NCI-H446 treated with DMSO at 0.1 percent for 48 hours (cell line): ENCODE measurements at regions not wholly inside any gene's neighbourhood (a gene's known extent, or its start where the extent isn't known, plus 50 kb on each side); places are given as distances from the start of the nearest gene placed in this dataset.
A peak's percentile ranks its signal among the peaks of the same experiment; 100 is the strongest.

ENCODE experiments used
- DNase-seq: peaks from one replicate; lab custom pipeline; 2025; lab: John Stamatoyannopoulos, UW

DNA sequence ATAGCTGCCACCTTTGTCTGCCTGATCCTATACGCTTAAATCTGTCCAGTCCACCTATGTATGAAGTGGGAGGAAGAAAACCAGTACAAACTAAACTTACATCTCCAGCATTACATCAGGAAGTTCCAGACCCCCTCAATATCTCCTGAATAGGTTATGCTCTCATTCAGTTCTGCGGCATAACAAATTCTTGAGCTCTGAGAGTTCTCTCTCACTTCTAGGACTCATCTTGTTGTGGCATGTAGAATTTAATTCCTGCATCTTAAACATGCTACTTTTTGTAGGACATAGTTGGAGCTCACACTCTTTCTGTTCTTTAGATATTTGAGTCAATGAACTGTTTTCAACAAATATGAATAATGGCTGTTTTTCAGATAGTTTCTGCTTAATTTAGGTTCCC lies 662.5 kb downstream of the CDH11 start:
- no peak for DNase-seq

DNA sequence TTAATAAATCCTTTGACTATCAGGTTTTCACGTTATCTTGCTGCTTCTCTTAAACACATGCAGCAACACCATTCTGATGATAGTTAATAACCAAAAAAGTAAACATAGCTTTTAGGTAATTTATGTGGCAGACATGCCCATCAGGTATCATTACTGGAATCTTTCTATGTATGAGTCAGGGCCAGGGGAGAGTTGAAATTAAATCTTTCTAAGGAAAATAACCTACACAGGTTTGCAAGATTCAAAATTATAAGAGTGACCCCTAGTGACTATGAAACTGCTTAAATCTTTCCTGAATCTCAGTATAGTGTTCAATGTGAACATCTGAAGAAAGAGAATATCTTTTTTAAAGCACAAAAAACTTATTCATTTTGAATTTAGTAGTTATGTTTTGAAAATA lies 666.6 kb downstream of the CDH11 start:
- DNase-seq: no peak

DNA sequence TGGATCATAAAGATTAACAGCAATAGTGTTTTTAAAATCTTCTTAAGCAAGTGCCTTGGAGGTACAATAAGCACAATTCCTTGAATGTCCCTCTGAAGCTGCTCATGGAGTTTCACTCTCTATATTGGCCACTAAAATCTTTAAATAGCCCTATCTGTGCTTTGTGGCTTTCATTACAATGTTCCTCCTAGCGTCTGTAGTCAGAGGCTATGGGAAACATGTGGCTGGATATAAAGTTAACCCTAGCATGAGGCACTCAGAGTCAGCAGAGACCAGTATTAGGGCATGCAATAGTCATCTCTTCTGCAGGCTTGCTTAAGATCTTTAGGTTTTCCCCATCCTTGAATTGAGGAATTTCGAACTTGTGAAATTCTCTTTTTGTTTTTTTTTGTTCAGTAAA lies 668.2 kb downstream of the CDH11 start:
- no peak for DNase-seq

DNA sequence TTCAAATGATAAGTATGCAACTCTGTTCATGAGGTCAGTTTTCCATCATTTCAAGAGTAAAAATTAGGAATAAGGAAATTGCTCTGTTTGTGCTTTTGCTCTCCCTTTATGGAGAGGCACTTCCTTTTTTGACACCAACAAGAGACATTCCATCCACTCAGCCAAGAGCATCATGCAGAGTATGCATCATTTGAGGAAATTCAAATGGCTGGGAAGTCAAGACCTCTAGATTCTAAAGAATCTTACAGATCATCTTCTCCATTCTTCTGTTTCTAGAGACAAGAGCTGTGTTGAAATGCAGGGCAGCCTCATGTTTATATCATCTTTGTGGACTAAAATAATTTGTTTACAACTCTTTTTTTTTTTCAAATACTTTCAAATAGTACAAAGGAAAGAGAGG lies 669.4 kb downstream of the CDH11 start:
- no peak for DNase-seq

DNA sequence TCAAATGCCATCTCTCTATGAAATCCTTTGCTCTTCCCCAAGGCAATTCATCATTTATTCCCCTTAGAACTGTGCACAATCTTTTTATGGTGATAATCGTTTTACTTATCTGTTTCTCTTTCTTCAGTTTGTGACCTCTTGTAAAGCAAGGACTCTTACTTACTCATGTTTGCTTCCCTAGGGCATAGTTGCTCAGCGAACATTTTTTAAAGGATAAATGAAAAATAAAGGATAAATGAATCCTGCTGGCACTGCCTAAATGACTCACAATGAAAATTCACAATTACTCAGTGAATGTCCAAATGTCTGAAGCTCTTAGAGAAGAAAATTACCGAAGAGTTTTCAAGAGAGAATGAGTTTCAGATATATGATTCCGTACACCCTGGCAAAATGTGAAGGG lies 671.7 kb downstream of the CDH11 start:
- DNase-seq: no peak

DNA sequence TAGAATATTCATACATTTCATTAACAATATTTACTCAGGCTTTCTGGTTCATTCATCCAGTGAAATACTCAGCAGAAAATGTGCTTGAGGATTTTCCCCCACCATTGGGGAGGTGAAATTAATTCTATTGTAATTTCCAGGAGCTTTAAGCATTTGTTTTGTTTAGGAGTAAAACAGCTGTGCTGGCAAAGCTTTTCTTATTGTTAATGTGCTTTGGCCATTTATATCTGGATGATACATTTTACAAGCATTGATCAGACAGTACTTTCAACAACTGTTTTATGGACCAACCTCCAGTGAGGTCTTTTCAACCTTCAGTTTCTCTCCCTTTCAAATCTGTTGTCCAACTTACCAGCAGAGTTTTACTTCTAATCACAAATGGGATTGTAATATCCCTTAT lies 672.4 kb downstream of the CDH11 start:
- DNase-seq: no peak

DNA sequence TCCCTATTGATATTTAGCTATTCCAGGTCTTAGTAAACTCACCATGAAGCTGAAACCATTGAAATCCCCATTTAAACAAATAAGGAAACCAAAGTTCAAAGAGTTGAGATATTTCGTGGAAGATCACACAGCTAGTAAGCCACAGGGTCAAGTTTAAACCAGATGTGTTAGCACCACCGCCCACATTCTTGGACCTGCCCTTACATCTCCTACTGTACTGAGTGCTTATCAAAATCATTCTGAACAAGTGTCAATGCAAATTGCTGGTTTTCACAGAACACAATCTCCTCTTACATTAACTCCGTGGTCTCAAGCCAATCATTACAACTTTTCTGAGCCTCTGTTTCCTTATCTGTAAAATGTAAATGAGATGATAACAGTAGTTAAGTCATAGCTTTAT lies 676.2 kb downstream of the CDH11 start:
- DNase-seq: no peak

DNA sequence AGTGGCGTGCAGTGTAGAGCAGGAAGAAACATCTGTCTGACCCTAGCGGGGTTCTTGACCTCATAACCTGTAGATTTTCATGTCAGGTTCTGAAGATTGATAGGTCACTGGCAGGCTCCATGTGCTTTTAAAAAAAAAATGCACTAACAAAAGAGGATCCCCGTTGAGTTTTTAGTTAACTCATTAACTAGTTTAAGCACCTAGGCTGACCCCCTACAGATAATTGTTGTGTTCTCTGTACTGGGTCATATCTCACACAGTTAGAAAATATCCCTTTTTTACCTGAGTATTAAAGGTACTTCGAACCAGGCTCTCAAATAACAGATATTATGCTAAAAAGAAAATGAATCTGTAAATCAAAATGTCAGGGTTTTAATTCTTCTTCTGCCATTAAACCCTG lies 676.6 kb downstream of the CDH11 start:
- DNase-seq: no peak

DNA sequence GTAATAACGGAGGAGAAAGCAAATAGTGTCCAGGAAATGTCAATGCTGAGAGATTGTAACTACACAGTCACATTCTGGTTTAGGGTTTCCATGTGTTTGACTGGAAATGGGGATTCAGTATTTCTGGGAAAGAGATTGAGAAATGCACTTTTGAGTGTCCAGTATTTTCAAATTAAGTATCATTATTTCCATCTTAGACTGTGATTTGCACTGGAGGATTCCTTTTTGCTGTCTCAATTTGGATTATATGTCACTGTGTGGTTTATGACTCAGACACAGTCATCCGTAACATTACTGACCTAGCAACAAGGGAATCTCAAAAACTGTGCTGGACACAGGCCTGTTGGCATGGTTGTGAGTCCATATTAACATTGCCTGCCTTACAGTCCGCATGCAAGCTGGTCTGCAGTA lies 681.4 kb downstream of the CDH11 start:
- no peak for DNase-seq

DNA sequence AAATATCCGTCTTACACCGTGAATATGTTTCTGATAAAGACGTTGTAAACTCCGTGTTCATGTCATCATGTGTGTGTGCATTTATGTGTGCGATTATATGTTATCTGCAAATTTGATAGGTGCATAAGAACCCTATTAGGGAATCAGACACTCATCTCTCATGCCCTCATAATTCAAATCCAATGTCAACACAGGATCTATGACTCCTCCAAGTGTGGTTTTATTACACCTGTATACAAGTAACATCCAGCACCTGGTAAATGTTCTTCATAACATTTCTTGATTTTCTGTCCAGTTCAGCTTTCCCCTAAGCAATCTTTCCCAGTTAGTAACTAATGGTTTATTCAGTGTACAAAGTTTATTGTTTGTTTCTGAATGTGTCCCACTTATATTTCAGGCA lies 681.9 kb downstream of the CDH11 start:
- no peak for DNase-seq

DNA sequence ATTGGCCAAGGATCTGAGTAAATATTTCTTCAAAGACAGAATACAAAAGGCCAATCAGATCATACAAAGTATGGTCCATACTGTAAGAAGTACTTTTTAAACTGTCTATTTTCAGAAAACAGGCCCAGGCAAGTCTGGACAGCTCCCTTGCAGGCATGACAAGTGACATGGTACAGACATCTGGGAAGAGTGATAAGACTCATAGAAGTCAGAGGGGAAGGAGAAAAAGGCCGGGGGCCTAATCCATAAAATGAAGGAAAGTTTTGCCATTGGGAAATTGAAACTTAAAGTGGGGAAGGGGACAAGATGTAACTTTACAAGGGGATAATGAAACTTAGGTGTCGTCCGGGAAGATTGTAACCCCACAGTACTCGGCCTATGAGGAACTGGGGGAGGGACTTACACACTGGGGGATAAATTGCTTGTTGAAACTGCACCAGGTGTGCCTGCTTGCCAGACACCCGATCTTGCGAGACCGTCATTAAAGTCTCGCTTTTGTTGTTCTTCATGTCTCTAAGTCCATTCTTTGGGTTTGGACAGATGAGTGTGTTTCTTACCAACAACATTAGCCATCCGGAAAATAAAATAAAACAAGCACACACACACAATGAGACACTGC lies 684.0 kb downstream of the CDH11 start:
- DNase-seq: no peak

DNA sequence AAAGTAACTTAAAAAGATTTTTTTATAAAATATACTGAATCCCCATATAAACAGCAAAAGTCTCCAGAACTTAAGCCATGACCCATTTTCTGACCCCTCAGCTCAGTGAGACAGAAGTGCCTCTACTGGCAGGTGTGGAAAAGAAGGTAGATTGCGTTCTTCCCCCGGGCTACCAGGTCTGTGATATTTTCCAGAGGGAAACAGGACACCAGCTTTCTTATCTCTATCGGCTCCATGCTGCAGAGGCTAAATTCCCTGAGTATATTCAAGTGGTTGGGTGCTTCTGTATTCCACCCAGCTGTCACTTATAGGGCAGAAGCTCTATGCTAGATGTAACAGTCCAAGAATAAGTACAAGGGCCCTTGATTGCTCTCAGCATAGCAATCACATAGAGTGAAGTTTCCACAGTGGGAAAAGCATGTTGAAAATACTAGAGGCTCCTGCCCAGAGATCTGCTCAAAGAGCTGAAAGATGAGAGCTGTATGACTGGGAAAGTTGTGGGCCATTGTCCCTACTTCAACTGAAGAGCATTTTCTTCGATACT lies 687.3 kb downstream of the CDH11 start:
- no peak for DNase-seq

DNA sequence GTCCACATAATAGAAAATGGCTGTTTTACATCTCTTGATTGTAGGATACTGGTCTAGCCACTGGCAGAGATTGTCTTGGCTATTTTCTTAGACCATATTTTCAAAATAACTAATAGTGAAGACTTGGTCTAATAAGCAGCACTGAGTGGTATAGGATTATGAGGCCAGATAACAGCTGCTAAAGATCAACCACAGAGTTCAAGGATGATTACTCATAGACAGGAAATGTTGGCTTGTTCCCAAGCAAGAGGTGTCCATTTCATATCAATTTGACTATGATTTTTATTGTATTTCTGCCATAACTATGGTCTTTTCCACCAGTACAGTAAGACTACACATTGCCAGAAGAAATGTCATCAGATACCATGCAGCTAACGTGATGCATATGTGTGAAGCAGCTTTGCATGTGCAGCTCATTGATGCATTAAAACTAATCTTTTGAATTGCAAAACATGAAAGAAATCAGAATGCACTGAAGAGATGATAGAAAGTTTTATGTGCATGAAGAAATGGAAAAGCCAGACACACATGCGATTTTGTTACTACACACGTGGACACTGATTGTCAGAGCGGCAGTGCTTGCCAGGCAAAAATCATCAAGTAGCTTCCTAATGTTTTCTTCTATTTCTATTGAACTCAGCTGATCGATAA lies 693.3 kb downstream of the CDH11 start:
- peak; percentile 3 for DNase-seq

DNA sequence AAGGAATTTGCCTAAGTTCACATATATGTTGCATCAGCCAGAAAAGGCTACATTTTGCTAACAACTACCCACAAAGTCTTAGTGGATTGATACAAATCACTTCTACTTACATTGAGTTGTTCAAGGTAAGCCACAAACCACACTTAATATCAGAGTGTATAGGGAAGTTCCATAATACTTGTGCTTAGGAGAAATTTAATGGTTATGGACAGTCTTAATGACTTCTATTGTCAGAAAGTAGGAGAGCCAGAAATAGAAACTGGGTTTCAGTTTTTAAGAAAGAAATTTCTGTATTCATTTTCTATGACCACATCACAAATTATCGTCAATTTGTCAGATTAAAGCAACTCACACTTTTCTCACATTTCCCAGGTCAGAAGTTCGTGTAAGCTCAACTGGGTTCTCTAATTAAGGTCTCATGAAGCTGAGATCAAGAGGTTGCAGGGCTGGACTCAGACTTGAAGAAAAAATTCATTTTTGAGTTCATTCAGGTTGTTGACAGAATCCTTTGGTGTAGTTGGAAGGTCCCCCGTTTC lies 695.7 kb downstream of the CDH11 start:
- DNase-seq: no peak

DNA sequence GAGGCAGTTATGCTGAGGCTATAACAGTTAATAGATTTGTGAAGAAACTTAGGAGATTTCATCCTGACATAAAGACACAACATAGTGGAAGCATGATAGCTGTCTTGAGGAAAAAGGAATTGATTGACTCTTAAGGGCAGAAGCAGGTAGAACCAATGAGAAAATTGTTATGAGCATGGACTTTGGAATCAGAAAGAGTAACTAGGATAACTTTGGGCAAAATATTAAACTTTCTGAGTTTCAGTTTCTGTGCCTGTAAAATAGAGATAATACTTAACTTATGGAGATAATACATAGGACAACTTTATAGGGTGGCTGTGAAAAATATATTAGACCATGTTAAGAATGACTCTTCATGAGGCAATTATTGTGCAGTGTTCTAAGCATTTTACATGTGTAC lies 696.5 kb downstream of the CDH11 start:
- no peak for DNase-seq

DNA sequence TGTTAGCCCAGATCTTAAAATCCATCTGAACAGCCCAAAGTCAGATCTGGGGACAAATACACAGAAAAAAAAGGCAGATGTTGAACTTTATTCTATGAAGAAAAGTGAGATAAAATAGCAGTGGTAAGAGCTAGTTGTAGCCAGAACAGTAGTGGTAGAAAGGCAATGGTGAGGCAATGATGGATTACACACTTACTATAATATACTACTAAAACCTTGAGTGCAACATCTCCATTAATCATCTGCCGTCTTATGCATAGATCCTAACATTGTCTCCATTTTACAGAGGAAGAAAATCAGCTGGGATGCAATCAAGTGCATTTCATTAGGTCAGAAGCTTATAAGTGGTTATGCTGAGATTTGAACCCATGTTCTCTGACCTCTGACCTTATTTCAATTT lies 699.6 kb downstream of the CDH11 start:
- no peak for DNase-seq

DNA sequence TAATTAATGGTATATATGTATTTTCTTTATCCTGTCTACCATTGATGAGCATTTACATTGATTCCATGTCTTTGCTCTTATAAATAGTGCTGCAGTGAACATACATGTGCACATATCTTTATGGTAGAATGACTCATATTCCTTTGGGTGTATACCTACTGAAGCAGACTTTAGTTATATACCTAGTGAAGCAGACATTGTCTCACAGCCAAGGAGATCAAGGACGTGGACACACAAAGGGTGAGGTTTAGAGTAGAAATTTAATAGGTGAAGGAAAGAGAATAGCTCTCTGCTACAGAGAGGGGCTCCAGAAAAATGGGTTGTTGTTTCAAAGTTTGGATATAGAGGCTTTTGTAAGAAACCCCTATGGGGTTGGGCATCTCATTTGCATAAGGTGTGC lies 700.3 kb downstream of the CDH11 start:
- DNase-seq: no peak

DNA sequence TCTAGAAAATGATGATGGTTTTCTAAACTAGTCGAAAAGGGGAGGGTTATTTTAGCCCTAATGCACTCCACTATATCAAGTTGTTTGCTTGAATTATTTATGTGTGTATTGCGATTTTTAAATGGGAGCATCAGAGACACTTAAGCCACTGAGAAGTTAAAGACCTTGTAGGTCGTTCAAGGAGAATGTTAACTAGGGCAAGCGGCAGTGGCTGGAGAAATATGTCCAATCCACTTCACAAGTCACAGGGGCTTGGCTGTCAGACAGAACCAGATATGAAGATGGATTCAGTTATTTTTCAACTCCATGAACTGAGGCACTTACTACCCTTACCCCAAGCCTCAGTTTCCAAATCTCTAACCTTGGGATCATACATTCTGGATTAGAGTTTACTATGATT lies 702.0 kb downstream of the CDH11 start:
- no peak for DNase-seq

DNA sequence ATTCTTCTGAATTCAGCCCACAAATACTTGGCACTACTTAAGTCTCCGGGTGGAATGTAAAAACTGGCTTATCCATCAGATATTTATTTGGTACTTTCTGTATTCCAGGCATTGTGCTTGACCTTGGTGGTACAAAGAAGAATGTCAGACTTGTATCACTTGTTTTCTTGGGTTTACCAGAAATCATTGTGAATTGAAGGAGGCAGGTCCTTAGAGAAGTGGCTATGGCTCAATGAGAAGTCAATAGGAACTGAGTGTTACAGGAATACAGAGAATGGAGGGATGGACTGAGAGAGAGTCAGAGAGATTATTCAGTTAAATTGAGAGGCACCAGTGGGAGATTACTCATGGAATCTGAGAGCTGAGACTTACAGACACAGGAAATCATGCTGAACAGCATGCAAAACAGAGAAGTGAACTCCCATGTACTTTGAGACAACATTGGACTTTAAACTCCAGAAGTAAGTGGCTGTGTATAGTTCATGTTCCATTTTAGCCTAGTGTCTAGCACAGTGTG lies 704.1 kb downstream of the CDH11 start:
- DNase-seq: no peak

DNA sequence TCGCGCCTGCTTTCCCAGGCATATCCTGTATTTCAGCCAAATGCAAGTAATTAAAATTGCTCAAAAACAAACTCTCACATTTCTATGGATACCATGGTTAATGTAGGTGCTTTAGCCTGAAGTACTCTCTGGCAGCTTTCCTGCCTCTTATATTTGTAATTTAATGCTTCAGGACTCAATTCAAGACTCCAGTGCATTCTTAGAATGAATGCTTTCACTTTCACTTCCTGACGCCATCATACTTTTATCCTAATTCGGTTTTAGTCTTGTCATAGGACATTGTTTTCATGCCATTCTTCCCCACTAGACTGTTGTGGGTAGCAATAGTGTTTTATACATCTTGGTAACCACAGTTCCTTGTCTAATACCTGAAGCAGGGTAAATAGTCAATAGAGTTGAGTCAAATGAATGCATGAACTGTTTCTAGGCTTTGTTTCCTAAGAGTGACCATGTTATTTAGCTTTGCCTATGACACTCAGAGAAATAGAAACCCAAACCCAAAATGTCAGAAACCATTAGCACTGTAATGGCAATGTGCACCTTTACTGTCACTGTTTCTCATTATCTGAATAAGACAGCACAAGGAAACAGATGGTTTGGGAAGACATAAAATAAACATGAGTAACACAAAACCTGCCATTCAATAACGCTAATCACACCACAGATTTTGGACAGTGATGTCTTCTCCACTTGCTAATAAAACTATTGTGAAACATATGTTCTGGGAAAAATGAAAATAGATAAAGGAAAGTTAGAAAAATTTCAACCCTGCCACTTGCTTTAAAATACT lies 705.5 kb downstream of the CDH11 start:
- DNase-seq: peak; percentile 39

DNA sequence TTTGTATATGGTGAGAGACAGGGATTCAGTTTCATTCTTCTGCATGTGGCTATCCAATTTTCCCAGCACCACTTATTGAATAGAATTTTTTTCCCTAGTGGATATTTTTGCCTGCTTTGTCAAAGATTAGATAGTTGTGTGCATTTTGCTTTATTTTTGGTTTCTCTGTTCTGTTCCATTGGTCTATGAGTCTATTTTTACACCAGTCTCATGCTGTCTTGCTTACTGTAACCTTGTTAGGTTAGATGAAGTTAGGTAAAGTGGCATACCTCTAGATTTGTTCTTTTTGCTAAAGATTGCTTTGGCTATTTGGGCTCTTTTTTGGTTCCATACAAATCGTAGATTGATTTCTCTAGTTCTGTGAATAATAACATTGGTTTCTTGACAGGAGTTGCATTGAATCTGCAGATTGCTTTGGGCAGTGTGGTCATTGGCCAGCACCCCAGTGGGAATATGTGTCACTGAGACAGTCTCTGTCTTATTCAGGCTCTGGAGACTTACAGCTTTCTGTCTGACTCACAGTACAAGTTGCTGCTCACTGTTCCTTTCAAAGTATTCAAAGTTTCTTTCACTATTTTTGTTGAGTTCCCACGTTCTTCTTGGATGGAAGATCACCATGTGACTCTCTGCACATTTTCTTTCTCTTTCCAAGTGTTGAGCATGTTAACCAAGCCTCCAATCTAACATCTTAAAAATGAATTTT lies 709.1 kb downstream of the CDH11 start:
- DNase-seq: no peak

DNA sequence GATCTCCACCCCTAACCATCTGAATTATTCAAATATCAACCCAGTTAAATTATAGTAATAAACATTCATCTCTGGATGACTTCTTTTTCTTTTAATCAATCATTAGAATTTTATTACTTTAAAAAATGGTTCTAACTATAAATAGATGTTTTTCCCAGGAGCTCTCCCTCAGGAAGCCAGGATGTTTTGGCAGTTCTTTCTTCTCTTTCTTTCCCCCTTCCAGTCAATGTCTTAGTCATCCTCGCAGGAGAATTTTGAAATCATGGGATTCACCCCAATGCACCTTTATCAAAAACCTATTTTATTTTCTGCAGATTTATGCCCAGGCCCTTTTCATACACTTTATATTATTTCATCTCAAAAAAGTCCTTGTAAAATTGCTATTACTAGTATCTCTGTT lies 711.6 kb downstream of the CDH11 start:
- no peak for DNase-seq
